ENCODE measurements at regions not wholly inside any gene's neighbourhood (a gene's known extent, or its start where the extent isn't known, plus 50 kb on each side); places are given as distances from the start of the nearest gene placed in this dataset.

GRCh38 chr1:50305808-50306207 lies 117.4 kb downstream of the DMRTA2 start:
- TF ChIP-seq, protein P1, sequence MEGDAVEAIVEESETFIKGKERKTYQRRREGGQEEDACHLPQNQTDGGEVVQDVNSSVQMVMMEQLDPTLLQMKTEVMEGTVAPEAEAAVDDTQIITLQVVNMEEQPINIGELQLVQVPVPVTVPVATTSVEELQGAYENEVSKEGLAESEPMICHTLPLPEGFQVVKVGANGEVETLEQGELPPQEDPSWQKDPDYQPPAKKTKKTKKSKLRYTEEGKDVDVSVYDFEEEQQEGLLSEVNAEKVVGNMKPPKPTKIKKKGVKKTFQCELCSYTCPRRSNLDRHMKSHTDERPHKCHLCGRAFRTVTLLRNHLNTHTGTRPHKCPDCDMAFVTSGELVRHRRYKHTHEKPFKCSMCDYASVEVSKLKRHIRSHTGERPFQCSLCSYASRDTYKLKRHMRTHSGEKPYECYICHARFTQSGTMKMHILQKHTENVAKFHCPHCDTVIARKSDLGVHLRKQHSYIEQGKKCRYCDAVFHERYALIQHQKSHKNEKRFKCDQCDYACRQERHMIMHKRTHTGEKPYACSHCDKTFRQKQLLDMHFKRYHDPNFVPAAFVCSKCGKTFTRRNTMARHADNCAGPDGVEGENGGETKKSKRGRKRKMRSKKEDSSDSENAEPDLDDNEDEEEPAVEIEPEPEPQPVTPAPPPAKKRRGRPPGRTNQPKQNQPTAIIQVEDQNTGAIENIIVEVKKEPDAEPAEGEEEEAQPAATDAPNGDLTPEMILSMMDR (IDR thresholded peaks at IDR 0.05; ENCODE audit: insufficient read depth, low read depth, low read length, missing control alignments): no peak
- no peak for DNase-seq (ENCODE audit: low read depth)

DNA sequence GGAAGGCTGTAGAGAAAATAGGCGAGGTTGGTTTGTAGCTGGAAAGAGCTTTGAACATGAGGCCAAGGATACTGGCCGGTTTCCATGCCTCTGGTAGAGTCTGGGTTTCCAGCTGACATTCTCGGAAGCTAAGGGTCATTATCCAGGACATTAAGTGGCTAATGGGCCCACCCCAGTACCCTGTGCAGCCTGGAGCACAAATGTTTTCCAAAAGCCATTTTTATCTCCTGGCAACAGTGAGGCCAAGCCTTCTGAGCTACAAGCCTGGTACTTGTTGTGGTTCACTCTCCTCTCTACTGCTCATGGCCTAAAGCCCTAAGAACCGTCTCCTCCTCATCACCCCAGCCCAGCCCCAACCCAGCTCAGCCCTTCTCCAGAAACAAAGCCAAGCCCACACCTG lies 122.9 kb downstream of the DMRTA2 start:
- H3K4me3 ChIP-seq (ENCODE audit: low read length): no peak overlapping the region
- TF ChIP-seq, protein P1 (IDR thresholded peaks at IDR 0.05; ENCODE audit: insufficient read depth, low read depth, low read length, missing control alignments): no peak
- DNase-seq (ENCODE audit: low read depth): no peak

More at GRCh38 chr1:50305808-50306207, 117.4 kb downstream of the DMRTA2 start:
- no peak overlapping the region for H3K4me3 ChIP-seq (ENCODE audit: low read length)

DNA sequence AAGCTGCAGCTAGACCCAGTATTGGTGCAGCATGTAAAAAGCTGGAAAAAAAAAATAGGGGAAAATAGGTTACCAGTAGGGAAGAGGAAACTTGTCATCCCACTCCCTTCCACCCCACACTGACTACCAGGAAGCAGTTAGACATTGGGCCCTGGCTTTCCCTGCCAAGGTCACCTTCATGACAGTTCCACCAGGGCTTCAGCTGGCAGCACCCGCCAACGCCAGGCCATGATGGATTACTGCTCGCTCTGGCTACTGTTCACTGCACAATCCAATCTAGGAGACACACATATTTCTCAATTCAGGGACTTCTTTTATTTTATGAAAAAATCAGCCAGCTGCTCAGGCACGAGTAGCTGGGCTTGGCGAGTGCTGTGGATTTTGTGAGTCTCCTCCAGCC lies 127.7 kb downstream of the DMRTA2 start:
- no peak overlapping the region for H3K4me3 ChIP-seq (ENCODE audit: low read length)
- TF ChIP-seq, protein P1 (IDR thresholded peaks at IDR 0.05; ENCODE audit: insufficient read depth, low read depth, low read length, missing control alignments): no peak
- no peak for DNase-seq (ENCODE audit: low read depth)

DNA sequence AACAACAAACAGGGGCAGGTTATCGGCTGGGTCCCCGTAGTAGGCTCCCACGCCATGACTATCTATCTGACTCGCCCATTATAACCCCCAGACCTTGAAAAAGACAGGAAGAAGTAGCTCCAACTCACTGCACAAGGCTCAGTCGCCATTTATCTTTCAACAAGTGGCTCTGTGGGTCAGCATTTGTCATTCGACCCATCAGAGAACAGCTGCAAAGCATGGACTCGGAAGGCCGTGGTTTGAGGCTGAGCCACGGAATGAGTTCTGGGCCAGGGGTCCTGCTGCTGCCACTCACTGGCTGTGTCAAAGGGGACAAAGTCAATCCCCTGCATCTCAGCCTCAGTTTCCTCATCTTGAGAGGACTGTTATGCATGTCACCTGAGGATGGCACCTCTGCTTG lies 131.0 kb downstream of the DMRTA2 start:
- TF ChIP-seq, protein P1 (IDR thresholded peaks at IDR 0.05; ENCODE audit: insufficient read depth, low read depth, low read length, missing control alignments): no peak
- no peak for DNase-seq (ENCODE audit: low read depth)
- H3K4me3 ChIP-seq (ENCODE audit: low read length): no peak overlapping the region

GRCh38 chr1:50289495-50289894 lies 133.7 kb downstream of the DMRTA2 start:
- no peak overlapping the region for H3K4me3 ChIP-seq (ENCODE audit: low read length)
- TF ChIP-seq, protein P1 (IDR thresholded peaks at IDR 0.05; ENCODE audit: insufficient read depth, low read depth, low read length, missing control alignments): no peak
- no peak for DNase-seq (ENCODE audit: low read depth)

DNA sequence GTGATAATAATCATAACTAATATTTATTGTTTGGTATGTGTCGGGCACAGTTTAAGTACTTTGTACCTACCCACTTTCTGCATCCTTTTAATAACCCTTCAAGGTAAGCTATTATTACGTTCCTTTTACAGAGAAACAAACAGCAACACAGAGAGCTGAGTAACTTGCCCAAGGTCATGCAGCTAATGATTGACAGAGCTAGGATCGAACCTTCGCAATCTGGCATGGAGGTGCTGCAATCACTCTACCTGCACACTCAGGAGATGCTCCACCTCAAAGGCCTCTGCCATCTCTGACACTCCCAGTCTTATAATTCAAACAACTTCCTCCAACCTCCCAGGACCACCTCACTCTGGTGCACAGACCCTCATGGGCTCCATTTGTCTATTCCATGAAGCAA lies 137.2 kb downstream of the DMRTA2 start:
- no peak overlapping the region for H3K4me3 ChIP-seq (ENCODE audit: low read length)
- TF ChIP-seq, protein P1 (IDR thresholded peaks at IDR 0.05; ENCODE audit: insufficient read depth, low read depth, low read length, missing control alignments): no peak
- peak; percentile 3 for DNase-seq (ENCODE audit: low read depth)

DNA sequence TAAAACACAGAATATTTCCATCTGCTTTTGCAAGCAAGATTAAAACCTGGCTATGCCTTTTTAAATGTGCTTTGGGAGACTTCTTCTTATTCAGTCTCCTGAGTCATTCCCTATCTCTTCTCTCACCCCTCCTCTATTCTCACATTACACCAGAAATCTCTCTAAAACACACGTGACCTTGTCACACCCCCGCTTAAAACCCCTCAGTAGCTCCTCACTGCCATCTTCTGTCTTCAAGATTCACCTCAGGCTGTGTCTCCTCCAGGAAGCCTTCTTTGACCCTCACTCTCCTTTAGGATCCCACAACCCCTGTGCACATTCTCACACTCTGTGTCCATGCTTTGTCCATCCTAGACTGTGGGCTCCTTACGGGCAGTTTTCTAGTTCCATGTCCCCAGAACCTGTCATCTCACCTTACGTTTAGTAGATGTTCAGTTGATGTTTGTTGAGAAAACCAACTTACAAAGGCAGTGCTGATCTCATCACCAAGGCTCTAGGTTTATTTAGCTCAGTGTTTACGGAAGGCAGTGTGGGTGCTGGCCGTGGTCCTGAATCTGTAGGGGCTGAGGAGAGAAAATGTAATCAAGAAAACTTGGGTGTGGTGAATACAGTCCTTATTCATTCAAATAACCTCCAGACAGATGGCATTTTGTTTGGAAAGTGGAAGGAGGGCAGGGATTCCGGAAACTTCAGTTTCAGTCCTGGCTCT lies 143.5 kb downstream of the DMRTA2 start:
- TF ChIP-seq, protein P1 (IDR thresholded peaks at IDR 0.05; ENCODE audit: insufficient read depth, low read depth, low read length, missing control alignments): no peak
- H3K4me3 ChIP-seq (ENCODE audit: low read length): no peak overlapping the region
- peak; percentile 39 for DNase-seq (ENCODE audit: low read depth)

All from epithelial cell of esophagus (primary cell).